GM12878 (cell line): ENCODE measurements at regions not wholly inside any gene's neighbourhood (a gene's known extent, or its start where the extent isn't known, plus 50 kb on each side); places are given as distances from the start of the nearest gene placed in this dataset.

Experiments used
- ATAC-seq: fragments of 200-7000 bp; cut with Tn5 transposase; 3 replicates; pipeline ENCODE4 v1.9.1; 2020; ENCODE audit warnings: mild to moderate bottlenecking, moderate library complexity
- BruUV-seq: library from RNA; stranded (reverse); fragments of 400-500 nt; replicated peaks from 2 replicates; lab custom pipeline; 2021; lab: Mats Ljungman, UMichigan
- CTCF ChIA-PET: fragments of 300-600 bp; sonication (Branson Sonifier 250); formaldehyde crosslinking; extraction: SDS; loops from one replicate; lab custom pipeline; 2021; ENCODE audit warnings: inconsistent platforms; lab: Yijun Ruan, JAX
- POLR2A ChIA-PET: fragments of 350-600 bp; formaldehyde crosslinking; extraction: SDS; loops from one replicate; lab custom pipeline; 2021; ENCODE audit warnings: inconsistent platforms; lab: Charles Lee
- RAD21 ChIA-PET: fragments of 300-600 bp; sonication (Branson Sonifier 250); formaldehyde crosslinking; loops from one replicate; lab custom pipeline; 2023; ENCODE audit warnings: antibody characterized with exemption; ENCODE audit not compliant: unreplicated experiment; lab: Charles Lee
- SMC1A ChIA-PET: fragments of 300-600 bp; sonication (Branson Sonifier 250); formaldehyde crosslinking; loops from one replicate; lab custom pipeline; 2023; ENCODE audit not compliant: unreplicated experiment, uncharacterized antibody; lab: Charles Lee
- DNase-seq: peaks from one replicate; pipeline ENCODE4 v3.0.0-alpha.2; 2011; ENCODE audit warnings: low read depth, low spot score
- FAIRE-seq: peaks from 3 replicates; lab custom pipeline; 2011; peaks lifted over from hg19 to GRCh38; lab: Jason Lieb, UNC
- H2AFZ ChIP-seq: 2 replicates; pipeline ENCODE4 v1.6.0; 2011; ENCODE audit warnings: low read depth, low read length, control low read depth; ENCODE audit not compliant: control insufficient read depth
- H3K27ac ChIP-seq: 2 replicates; pipeline ENCODE4 v1.5.1; 2011; ENCODE audit warnings: control low read depth; ENCODE audit not compliant: control insufficient read depth, insufficient read depth
- H3K27me3 ChIP-seq, 2 experiments: replicated peaks in 1 of 2; 2 replicates each; pipeline versions ENCODE4 v1.6.0 to v1.6.1; 2011; ENCODE audit warnings: low read length in 1 of 2; ENCODE audit not compliant: control insufficient read depth in 2 of 2, insufficient read depth in 2 of 2
- H3K36me3 ChIP-seq, 2 experiments: 2 replicates each; pipeline ENCODE4 v1.5.1; 2011; ENCODE audit warnings: low read length in 1 of 2; ENCODE audit not compliant: control insufficient read depth in 2 of 2, insufficient read depth in 2 of 2
- H3K4me1 ChIP-seq: 2 replicates; pipeline ENCODE4 v1.6.1; 2011; ENCODE audit warnings: mild to moderate bottlenecking, low read length, moderate library complexity, mixed read lengths; ENCODE audit not compliant: control insufficient read depth, insufficient read depth
- H3K4me2 ChIP-seq: 2 replicates; pipeline ENCODE4 v1.6.0; 2011; ENCODE audit warnings: control low read depth; ENCODE audit not compliant: control insufficient read depth, insufficient read depth
- H3K4me3 ChIP-seq: fragments of 200-600 bp; sonication (generic); 2 replicates; pipeline ENCODE4 v1.5.1; 2016
- H3K79me2 ChIP-seq: 2 replicates; pipeline ENCODE4 v1.6.0; 2011; ENCODE audit warnings: low read length; ENCODE audit not compliant: control insufficient read depth, insufficient read depth
- H3K9ac ChIP-seq: 2 replicates; pipeline ENCODE4 v1.8.0; 2011; ENCODE audit warnings: low read length, control low read depth, mixed read lengths; ENCODE audit not compliant: control insufficient read depth, insufficient read depth
- H3K9me3 ChIP-seq: replicated peaks from 3 replicates; pipeline ENCODE4 v1.5.1; 2011; ENCODE audit warnings: mild to moderate bottlenecking, low read length; ENCODE audit not compliant: control insufficient read depth, insufficient read depth
- H4K20me1 ChIP-seq: 2 replicates; pipeline ENCODE4 v1.6.0; 2011; ENCODE audit not compliant: control insufficient read depth, insufficient read depth
- CREB1 ChIP-seq: IDR thresholded peaks from 2 replicates; pipeline ENCODE4 v1.6.1; 2012; ENCODE audit warnings: low read depth, mild to moderate bottlenecking, inconsistent platforms
- E4F1 ChIP-seq: fragments of 450-650 bp; IDR thresholded peaks from 2 replicates; pipeline ENCODE4 v1.6.1; 2018; ENCODE audit warnings: borderline replicate concordance, mild to moderate bottlenecking; ENCODE audit not compliant: partially characterized antibody
- EGR1 ChIP-seq, 2 experiments: IDR thresholded peaks; 1 replicate in 1 of 2; 2 replicates in 1 of 2; pipeline ENCODE4 v1.6.1; 2011 to 2012; ENCODE audit warnings: low read depth in 2 of 2, low read length in 2 of 2, borderline replicate concordance in 1 of 2, mild to moderate bottlenecking in 1 of 2, moderate library complexity in 1 of 2
- TCF7 ChIP-seq: IDR thresholded peaks from 2 replicates; pipeline ENCODE4 v1.6.1; 2014; ENCODE audit warnings: antibody characterized with exemption, borderline replicate concordance
- WGBS: methylation state at CpG from one replicate; pipeline ENCODE4 v1.1.6; 2016; ENCODE audit warnings: low lambda C conversion rate; ENCODE audit not compliant: insufficient replicate concordance, insufficient coverage; ENCODE audit errors: missing lambda C conversion rate; 5-methylcytosine and 5-hydroxymethylcytosine counted together
- in situ Hi-C: fragments of 300-500 bp; cut with MboI; formaldehyde crosslinking; loops from 9 replicates; pipeline ENCODE4 v1.14.3; 2018; ENCODE audit warnings: mixed read lengths
- intact Hi-C: fragments of 100-400 bp; cut with micrococcal nuclease; formaldehyde crosslinking; loops from one replicate; pipeline ENCODE4 v1.14.2; 2022; ENCODE audit not compliant: unreplicated experiment

DNA sequence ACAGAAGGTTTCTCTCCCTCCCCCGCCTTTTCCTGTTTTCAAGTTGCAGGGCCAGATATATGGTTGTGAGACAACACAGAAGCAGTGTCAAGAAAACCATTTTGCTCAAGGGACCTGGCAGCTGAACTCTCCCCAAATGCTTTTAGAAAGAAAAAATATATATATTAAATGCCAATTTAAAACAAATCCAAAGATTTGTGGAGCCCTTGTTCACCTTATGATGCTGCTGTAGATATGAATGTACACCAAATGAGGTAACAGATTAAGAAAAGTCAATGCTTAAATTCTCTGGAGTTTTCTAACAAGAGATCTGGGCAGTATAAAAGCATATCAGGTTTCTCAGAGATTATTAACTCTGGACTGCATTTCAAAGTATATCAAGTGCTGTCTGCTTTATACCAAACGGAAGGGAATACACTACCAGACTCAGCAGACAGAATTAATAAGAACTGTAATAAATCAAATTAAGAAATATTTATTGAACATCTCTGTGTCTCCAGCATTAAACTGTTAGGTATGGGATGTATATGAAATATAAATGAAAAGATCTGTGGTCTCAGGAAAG is 357.5 kb downstream of the HDGFL1 start:
- Histone ChIP-seq H2AFZ (no peak overlapping the region), H3K9ac (no peak overlapping the region), H3K4me1 (no peaks in the 10 kb centered on the region), H3K79me2 (no peaks in the 10 kb centered on the region), H4K20me1 (no peaks in the 10 kb centered on the region), H3K27me3 (no peaks in the 10 kb centered on the region), H3K36me3 (no peaks in the 10 kb centered on the region), H3K4me3 (no peak overlapping the region), H3K9me3 (no peaks in the 10 kb centered on the region), H3K27ac (no peak overlapping the region), H3K4me2 (no peak overlapping the region)
- POLR2A ChIA-PET: no interaction called here
- SMC1A ChIA-PET: interaction anchor here (1.3 kb wide), 1 partner anchor 23 kb away, joined by 3 read pairs; no protein-coding TSS in a partner anchor
- intact Hi-C loops: no loop called here
- TF ChIP-seq TCF7 (no peak), EGR1 (IDR thresholded peaks at IDR 0.05; ENCODE audit: borderline replicate concordance in 1 of 2, low read depth in 2 of 2, low read length in 2 of 2) (no peak), CREB1 (no peak), E4F1 (no peak)
- RAD21 ChIA-PET: interaction anchor here (0.5 kb wide), 1 partner anchor 97 kb away, joined by 3 read pairs; no protein-coding TSS in a partner anchor
- DNase-seq (no peak), ATAC-seq (no peak), FAIRE-seq (no peak)
- CTCF ChIA-PET: no interaction called here
- WGBS: 31% methylated on average over 2 of the region's 2 CpGs
- in situ Hi-C loops: no loop called here
- BruUV-seq: no TSS peak
